WTC11 (cell line): ENCODE measurements at regions not wholly inside any gene's neighbourhood (a gene's known extent, or its start where the extent isn't known, plus 50 kb on each side); places are given as distances from the start of the nearest gene placed in this dataset.

Source experiments
- ATAC-seq: fragments of 200-7000 bp; cut with Tn5 transposase; 2 replicates; pipeline ENCODE4 v1.10.0; 2021; ENCODE audit warnings: mild to moderate bottlenecking, moderate library complexity
- CTCF ChIA-PET: fragments of 300-600 bp; sonication (Branson Sonifier 250); formaldehyde crosslinking; loops from one replicate; lab custom pipeline; 2021; ENCODE audit warnings: antibody characterized with exemption; lab: Charles Lee
- POLR2A ChIA-PET: fragments of 350-600 bp; sonication (Branson Sonifier 250); formaldehyde crosslinking; loops from one replicate; lab custom pipeline; 2021; ENCODE audit warnings: antibody characterized with exemption; lab: Charles Lee
- DNase-seq: peaks from one replicate; pipeline ENCODE4 v3.0.0; 2021; ENCODE audit warnings: low spot score
- H3K27ac Mint-ChIP-seq: 2 replicates; pipeline ENCODE4 v1.8.0; 2021; ENCODE audit warnings: mixed read lengths
- H3K27me3 Mint-ChIP-seq: 2 replicates; pipeline ENCODE4 v1.8.0; 2021; ENCODE audit warnings: low read depth, mild to moderate bottlenecking, moderate library complexity, mixed read lengths
- H3K36me3 Mint-ChIP-seq: 2 replicates; pipeline ENCODE4 v1.8.0; 2021; ENCODE audit warnings: mixed read lengths
- H3K4me1 Mint-ChIP-seq: 2 replicates; pipeline ENCODE4 v1.8.0; 2022; ENCODE audit warnings: mixed read lengths
- H3K4me3 Mint-ChIP-seq: 2 replicates; pipeline ENCODE4 v1.8.0; 2021; ENCODE audit warnings: mild to moderate bottlenecking, moderate library complexity, mixed read lengths
- H3K9me3 Mint-ChIP-seq: 2 replicates; pipeline ENCODE4 v1.8.0; 2021; ENCODE audit warnings: mixed read lengths
- ATF3 ChIP-seq: sonication (generic); formaldehyde crosslinking; conservative IDR thresholded peaks from 2 replicates; pipeline ENCODE4 v1.8.1; 2022; ENCODE audit warnings: mild to moderate bottlenecking, missing genetic modification reagents
- CTCF ChIP-seq: fragments of 200-600 bp; IDR thresholded peaks from 2 replicates; pipeline ENCODE4 v1.8.0; 2022; ENCODE audit warnings: antibody characterized with exemption
- FOXP1 ChIP-seq: sonication (generic); formaldehyde crosslinking; IDR thresholded peaks from 2 replicates; pipeline ENCODE4 v1.8.0; 2022; ENCODE audit warnings: missing genetic modification reagents, mild to moderate bottlenecking, moderate library complexity, borderline replicate concordance
- GTF2I ChIP-seq: fragments of 250-450 bp; sonication (Bioruptor Pico); conservative IDR thresholded peaks from 2 replicates; pipeline ENCODE4 v1.4.0; 2021; ENCODE audit warnings: mild to moderate bottlenecking
- HMGA2 ChIP-seq: fragments of 250-450 bp; sonication (Bioruptor Pico); IDR thresholded peaks from 2 replicates; pipeline ENCODE4 v1.4.0; 2021; ENCODE audit warnings: mild to moderate bottlenecking, moderate library complexity
- HMGXB4 ChIP-seq: sonication (generic); formaldehyde crosslinking; IDR thresholded peaks from 2 replicates; pipeline ENCODE4 v1.8.1; 2023; ENCODE audit warnings: mild to moderate bottlenecking, moderate library complexity, missing genetic modification reagents
- JAZF1 ChIP-seq: fragments of 250-450 bp; sonication (Bioruptor Pico); IDR thresholded peaks from 2 replicates; pipeline ENCODE4 v1.9.0; 2021; ENCODE audit warnings: moderate library complexity, mild to moderate bottlenecking, inconsistent platforms
- NR2C2 ChIP-seq: sonication (generic); formaldehyde crosslinking; IDR thresholded peaks from 2 replicates; pipeline ENCODE4 v1.8.0; 2022; ENCODE audit warnings: mild to moderate bottlenecking, missing genetic modification reagents
- RELA ChIP-seq: sonication (generic); formaldehyde crosslinking; IDR thresholded peaks from 2 replicates; pipeline ENCODE4 v1.8.1; 2022; ENCODE audit warnings: missing genetic modification reagents, mild to moderate bottlenecking, borderline replicate concordance
- RORB ChIP-seq: fragments of 250-450 bp; sonication (Bioruptor Pico); IDR thresholded peaks from 2 replicates; pipeline ENCODE4 v1.9.0; 2021; ENCODE audit warnings: mild to moderate bottlenecking
- SMAD4 ChIP-seq: sonication (generic); formaldehyde crosslinking; IDR thresholded peaks from 2 replicates; pipeline ENCODE4 v1.8.0; 2022; ENCODE audit warnings: mild to moderate bottlenecking, missing genetic modification reagents
- SP1 ChIP-seq: sonication (generic); formaldehyde crosslinking; conservative IDR thresholded peaks from 2 replicates; pipeline ENCODE4 v1.8.1; 2022; ENCODE audit warnings: missing genetic modification reagents
- USF1 ChIP-seq: sonication (generic); formaldehyde crosslinking; IDR thresholded peaks from 2 replicates; pipeline ENCODE4 v1.8.0; 2022; ENCODE audit warnings: mild to moderate bottlenecking, missing genetic modification reagents
- USF2 ChIP-seq: sonication (generic); formaldehyde crosslinking; IDR thresholded peaks from 2 replicates; pipeline ENCODE4 v1.8.1; 2023; ENCODE audit warnings: mild to moderate bottlenecking, missing genetic modification reagents, moderate library complexity
- ZBTB21 ChIP-seq: sonication (generic); formaldehyde crosslinking; IDR thresholded peaks from 2 replicates; pipeline ENCODE4 v1.8.1; 2023; ENCODE audit warnings: mild to moderate bottlenecking, missing genetic modification reagents, borderline replicate concordance
- ZNF121 ChIP-seq: sonication (generic); formaldehyde crosslinking; IDR thresholded peaks from 2 replicates; pipeline ENCODE4 v1.8.0; 2023; ENCODE audit warnings: missing genetic modification reagents
- ZNF396 ChIP-seq: fragments of 250-450 bp; sonication (Bioruptor Pico); IDR thresholded peaks from 2 replicates; pipeline ENCODE4 v1.8.0; 2021; ENCODE audit warnings: mild to moderate bottlenecking, moderate library complexity, borderline replicate concordance
- ZSCAN18 ChIP-seq: fragments of 250-450 bp; sonication (Bioruptor Pico); IDR thresholded peaks from 2 replicates; pipeline ENCODE4 v2.1.2; 2022; ENCODE audit warnings: mild to moderate bottlenecking, moderate library complexity
- TF ChIP-seq, protein P1 (sequence below): fragments of 250-450 bp; sonication (Bioruptor Pico); IDR thresholded peaks from 2 replicates; pipeline ENCODE4 v1.9.0; 2021; ENCODE audit warnings: moderate library complexity, mild to moderate bottlenecking, inconsistent platforms, borderline replicate concordance
- TF ChIP-seq, protein P2 (sequence below): sonication (generic); formaldehyde crosslinking; IDR thresholded peaks from 2 replicates; pipeline ENCODE4 v1.8.0; 2023; ENCODE audit warnings: mild to moderate bottlenecking, missing genetic modification reagents

- TF ChIP-seq ZBTB21 (no peak), ZNF121 (CRISPR knock-in tag) (no peak), ZNF396 (no peak), RELA (CRISPR knock-in tag) (no peak)
- TF ChIP-seq, protein P1, sequence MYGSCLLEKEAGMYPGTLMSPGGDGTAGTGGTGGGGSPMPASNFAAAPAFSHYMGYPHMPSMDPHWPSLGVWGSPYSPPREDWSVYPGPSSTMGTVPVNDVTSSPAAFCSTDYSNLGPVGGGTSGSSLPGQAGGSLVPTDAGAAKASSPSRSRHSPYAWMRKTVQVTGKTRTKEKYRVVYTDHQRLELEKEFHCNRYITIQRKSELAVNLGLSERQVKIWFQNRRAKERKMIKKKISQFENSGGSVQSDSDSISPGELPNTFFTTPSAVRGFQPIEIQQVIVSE (CRISPR knock-in tag): no peak
These were observed 104.6 kb upstream of the GDF10 start (continued) for GRCh38 chr10:47195274-47195885.

DNA sequence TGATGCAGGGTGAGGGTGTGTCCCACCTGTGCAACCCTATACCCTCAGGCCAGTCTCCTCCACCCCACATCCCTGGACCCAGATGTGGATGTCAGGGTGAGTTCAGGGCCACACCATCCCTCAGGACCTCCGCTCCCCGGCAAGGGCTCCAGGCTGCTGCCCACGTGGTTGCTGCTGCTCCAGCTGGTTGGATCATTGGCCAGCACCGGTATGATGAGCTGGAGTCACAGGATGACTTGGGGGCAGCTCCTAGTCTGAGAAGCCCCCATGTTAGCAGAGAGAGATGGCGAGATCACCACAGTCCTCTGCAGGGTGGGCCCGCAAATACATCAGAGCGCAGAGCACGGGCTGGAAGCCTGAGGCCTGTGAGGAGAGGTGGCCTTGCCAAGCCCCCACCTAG, 103.3 kb upstream of the GDF10 start:
- H3K36me3 Mint-ChIP-seq: no peaks in the 10 kb centered on the region
- ChIA-PET POLR2A (no interaction called here), CTCF (no interaction called here)
- peaks cover 2% of the 10 kb centered on the region; the same call in 1 of the 2 replicates for H3K27me3 Mint-ChIP-seq
- H3K4me3 Mint-ChIP-seq: no peak overlapping the region
- H3K4me1 Mint-ChIP-seq: peaks cover 6% of the 10 kb centered on the region; the same call in 1 of the 2 replicates
- ATAC-seq (no peak), DNase-seq (no peak)
- TF ChIP-seq HMGXB4 (CRISPR knock-in tag) (no peak), USF2 (CRISPR knock-in tag) (no peak), ATF3 (CRISPR knock-in tag) (no peak), SP1 (no peak), GTF2I (CRISPR knock-in tag) (no peak), ZSCAN18 (CRISPR knock-in tag) (no peak), SMAD4 (CRISPR knock-in tag) (no peak), JAZF1 (CRISPR knock-in tag) (no peak), USF1 (no peak), CTCF (no peak), NR2C2 (CRISPR knock-in tag) (no peak), HMGA2 (CRISPR knock-in tag) (no peak), RORB (CRISPR knock-in tag) (no peak), FOXP1 (CRISPR knock-in tag) (no peak)
- TF ChIP-seq, protein P2, sequence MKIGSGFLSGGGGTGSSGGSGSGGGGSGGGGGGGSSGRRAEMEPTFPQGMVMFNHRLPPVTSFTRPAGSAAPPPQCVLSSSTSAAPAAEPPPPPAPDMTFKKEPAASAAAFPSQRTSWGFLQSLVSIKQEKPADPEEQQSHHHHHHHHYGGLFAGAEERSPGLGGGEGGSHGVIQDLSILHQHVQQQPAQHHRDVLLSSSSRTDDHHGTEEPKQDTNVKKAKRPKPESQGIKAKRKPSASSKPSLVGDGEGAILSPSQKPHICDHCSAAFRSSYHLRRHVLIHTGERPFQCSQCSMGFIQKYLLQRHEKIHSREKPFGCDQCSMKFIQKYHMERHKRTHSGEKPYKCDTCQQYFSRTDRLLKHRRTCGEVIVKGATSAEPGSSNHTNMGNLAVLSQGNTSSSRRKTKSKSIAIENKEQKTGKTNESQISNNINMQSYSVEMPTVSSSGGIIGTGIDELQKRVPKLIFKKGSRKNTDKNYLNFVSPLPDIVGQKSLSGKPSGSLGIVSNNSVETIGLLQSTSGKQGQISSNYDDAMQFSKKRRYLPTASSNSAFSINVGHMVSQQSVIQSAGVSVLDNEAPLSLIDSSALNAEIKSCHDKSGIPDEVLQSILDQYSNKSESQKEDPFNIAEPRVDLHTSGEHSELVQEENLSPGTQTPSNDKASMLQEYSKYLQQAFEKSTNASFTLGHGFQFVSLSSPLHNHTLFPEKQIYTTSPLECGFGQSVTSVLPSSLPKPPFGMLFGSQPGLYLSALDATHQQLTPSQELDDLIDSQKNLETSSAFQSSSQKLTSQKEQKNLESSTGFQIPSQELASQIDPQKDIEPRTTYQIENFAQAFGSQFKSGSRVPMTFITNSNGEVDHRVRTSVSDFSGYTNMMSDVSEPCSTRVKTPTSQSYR (CRISPR knock-in tag): no peak
- H3K9me3 Mint-ChIP-seq: peaks cover 13% of the 10 kb centered on the region
- no peak overlapping the region for H3K27ac Mint-ChIP-seq
